PC-9 (cell line): ENCODE measurements at regions not wholly inside any gene's neighbourhood (a gene's known extent, or its start where the extent isn't known, plus 50 kb on each side); places are given as distances from the start of the nearest gene placed in this dataset.

ENCODE experiments used
- EZH2 ChIP-seq: fragments of 200-600 bp; sonication (generic); IDR thresholded peaks from 2 replicates; pipeline ENCODE4 v1.8.0; 2017; ENCODE audit warnings: antibody characterized with exemption, low read depth
- TF ChIP-seq, protein P1 (sequence below): fragments of 200-600 bp; sonication (generic); conservative IDR thresholded peaks from 2 replicates; pipeline ENCODE4 v1.6.1; 2017; ENCODE audit warnings: mixed run types, antibody characterized with exemption, mild to moderate bottlenecking, moderate library complexity

GRCh38 chr2:104046466-104046865, 807.4 kb upstream of the POU3F3 start:
- TF ChIP-seq, protein P1, sequence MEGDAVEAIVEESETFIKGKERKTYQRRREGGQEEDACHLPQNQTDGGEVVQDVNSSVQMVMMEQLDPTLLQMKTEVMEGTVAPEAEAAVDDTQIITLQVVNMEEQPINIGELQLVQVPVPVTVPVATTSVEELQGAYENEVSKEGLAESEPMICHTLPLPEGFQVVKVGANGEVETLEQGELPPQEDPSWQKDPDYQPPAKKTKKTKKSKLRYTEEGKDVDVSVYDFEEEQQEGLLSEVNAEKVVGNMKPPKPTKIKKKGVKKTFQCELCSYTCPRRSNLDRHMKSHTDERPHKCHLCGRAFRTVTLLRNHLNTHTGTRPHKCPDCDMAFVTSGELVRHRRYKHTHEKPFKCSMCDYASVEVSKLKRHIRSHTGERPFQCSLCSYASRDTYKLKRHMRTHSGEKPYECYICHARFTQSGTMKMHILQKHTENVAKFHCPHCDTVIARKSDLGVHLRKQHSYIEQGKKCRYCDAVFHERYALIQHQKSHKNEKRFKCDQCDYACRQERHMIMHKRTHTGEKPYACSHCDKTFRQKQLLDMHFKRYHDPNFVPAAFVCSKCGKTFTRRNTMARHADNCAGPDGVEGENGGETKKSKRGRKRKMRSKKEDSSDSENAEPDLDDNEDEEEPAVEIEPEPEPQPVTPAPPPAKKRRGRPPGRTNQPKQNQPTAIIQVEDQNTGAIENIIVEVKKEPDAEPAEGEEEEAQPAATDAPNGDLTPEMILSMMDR: no peak
- TF ChIP-seq EZH2: no peak
